MM.1S (cell line): ENCODE measurements at regions not wholly inside any gene's neighbourhood (a gene's known extent, or its start where the extent isn't known, plus 50 kb on each side); places are given as distances from the start of the nearest gene placed in this dataset.

Experiments
- EZH2phosphoT487 ChIP-seq: fragments of 300-600 bp; sonication (generic); IDR thresholded peaks from 2 replicates; pipeline ENCODE4 v1.6.1; 2018; ENCODE audit warnings: antibody characterized with exemption, low read length
- TF ChIP-seq, protein P1 (sequence below): fragments of 300-600 bp; sonication (generic); IDR thresholded peaks from 2 replicates; pipeline ENCODE4 v1.5.1; 2016; ENCODE audit warnings: antibody characterized with exemption, low read length, mixed read lengths

GRCh38 chr3:162491952-162492351 is 995.3 kb downstream of the OTOL1 start:
- TF ChIP-seq EZH2phosphoT487: no peak
- TF ChIP-seq, protein P1, sequence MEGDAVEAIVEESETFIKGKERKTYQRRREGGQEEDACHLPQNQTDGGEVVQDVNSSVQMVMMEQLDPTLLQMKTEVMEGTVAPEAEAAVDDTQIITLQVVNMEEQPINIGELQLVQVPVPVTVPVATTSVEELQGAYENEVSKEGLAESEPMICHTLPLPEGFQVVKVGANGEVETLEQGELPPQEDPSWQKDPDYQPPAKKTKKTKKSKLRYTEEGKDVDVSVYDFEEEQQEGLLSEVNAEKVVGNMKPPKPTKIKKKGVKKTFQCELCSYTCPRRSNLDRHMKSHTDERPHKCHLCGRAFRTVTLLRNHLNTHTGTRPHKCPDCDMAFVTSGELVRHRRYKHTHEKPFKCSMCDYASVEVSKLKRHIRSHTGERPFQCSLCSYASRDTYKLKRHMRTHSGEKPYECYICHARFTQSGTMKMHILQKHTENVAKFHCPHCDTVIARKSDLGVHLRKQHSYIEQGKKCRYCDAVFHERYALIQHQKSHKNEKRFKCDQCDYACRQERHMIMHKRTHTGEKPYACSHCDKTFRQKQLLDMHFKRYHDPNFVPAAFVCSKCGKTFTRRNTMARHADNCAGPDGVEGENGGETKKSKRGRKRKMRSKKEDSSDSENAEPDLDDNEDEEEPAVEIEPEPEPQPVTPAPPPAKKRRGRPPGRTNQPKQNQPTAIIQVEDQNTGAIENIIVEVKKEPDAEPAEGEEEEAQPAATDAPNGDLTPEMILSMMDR: no peak
